Panc1 (cell line): ENCODE measurements at regions not wholly inside any gene's neighbourhood (a gene's known extent, or its start where the extent isn't known, plus 50 kb on each side); places are given as distances from the start of the nearest gene placed in this dataset.

Experiments
- ATAC-seq: fragments of 200-7000 bp; cut with Tn5 transposase; 2 replicates; pipeline ENCODE4 v1.9.1; 2020; ENCODE audit warnings: mild to moderate bottlenecking, moderate library complexity
- BruUV-seq: library from RNA; stranded (reverse); fragments of 400-500 nt; replicated peaks from 2 replicates; lab custom pipeline; 2021; lab: Mats Ljungman, UMichigan
- CTCF ChIA-PET: fragments of 300-600 bp; sonication (Branson Sonifier 250); formaldehyde crosslinking; loops from one replicate; lab custom pipeline; 2022; ENCODE audit warnings: antibody characterized with exemption; lab: Charles Lee
- POLR2A ChIA-PET: fragments of 300-600 bp; sonication (Branson Sonifier 250); formaldehyde crosslinking; loops from one replicate; lab custom pipeline; 2022; ENCODE audit warnings: antibody characterized with exemption; lab: Charles Lee
- DNase-seq: peaks from one replicate; pipeline ENCODE4 v3.0.0-alpha.2; 2010; ENCODE audit warnings: low read depth, low spot score
- H3K27ac ChIP-seq: 2 replicates; pipeline ENCODE4 v1.5.1; 2011; ENCODE audit warnings: mild to moderate bottlenecking, low read length, inconsistent platforms
- H3K27me3 ChIP-seq: fragments of 200-500 bp; sonication (Bioruptor generic); 2 replicates; pipeline ENCODE4 v1.6.0; 2014; ENCODE audit warnings: low read length, inconsistent platforms; ENCODE audit not compliant: control insufficient read depth, insufficient read depth
- H3K36me3 ChIP-seq: fragments of 200-500 bp; sonication (Bioruptor generic); 2 replicates; pipeline ENCODE4 v1.5.1; 2014; ENCODE audit warnings: inconsistent platforms, mild to moderate bottlenecking, low read length, moderate library complexity; ENCODE audit not compliant: control insufficient read depth, insufficient read depth
- H3K4me1 ChIP-seq: 2 replicates; pipeline ENCODE4 v1.5.1; 2011; ENCODE audit warnings: inconsistent platforms, mild to moderate bottlenecking, low read length, moderate library complexity; ENCODE audit not compliant: control insufficient read depth, insufficient read depth
- H3K4me3 ChIP-seq, 2 experiments: 2 replicates each; pipeline ENCODE4 v1.5.1; 2011 to 2012; ENCODE audit warnings: low read depth in 2 of 2, low read length in 2 of 2, mild to moderate bottlenecking in 2 of 2, inconsistent platforms in 1 of 2, moderate library complexity in 1 of 2
- H3K9me3 ChIP-seq: fragments of 200-500 bp; sonication (Bioruptor generic); 2 replicates; pipeline ENCODE4 v1.5.1; 2014; ENCODE audit warnings: low read depth, mild to moderate bottlenecking, inconsistent platforms, low read length, moderate library complexity; ENCODE audit not compliant: control insufficient read depth, insufficient read depth
- CTCF ChIP-seq: fragments of 450-650 bp; IDR thresholded peaks from 2 replicates; pipeline ENCODE4 v1.5.1; 2017; ENCODE audit warnings: mild to moderate bottlenecking
- POLR2AphosphoS5 ChIP-seq: IDR thresholded peaks from 2 replicates; pipeline ENCODE4 v1.6.1; 2012; ENCODE audit warnings: mild to moderate bottlenecking, low read depth, low read length, moderate library complexity
- SIN3A ChIP-seq: IDR thresholded peaks from 2 replicates; pipeline ENCODE4 v1.6.1; 2012; ENCODE audit warnings: low read depth, mild to moderate bottlenecking, low read length, moderate library complexity, borderline replicate concordance; ENCODE audit not compliant: insufficient read depth
- TCF7L2 ChIP-seq: IDR thresholded peaks from 2 replicates; pipeline ENCODE4 v1.6.1; 2011; ENCODE audit warnings: mild to moderate bottlenecking, low read depth, low read length, inconsistent platforms
- in situ Hi-C: cut with HindIII; loops from 2 replicates; pipeline ENCODE4 v1.10.0; 2016; ENCODE audit warnings: low sequenced_read_pairs, low pct_unique_long_range_greater_than_20kb
- intact Hi-C: fragments of 100-400 bp; cut with micrococcal nuclease; formaldehyde crosslinking; loops from one replicate; pipeline ENCODE4 v1.10.0; 2022; ENCODE audit not compliant: unreplicated experiment
- TF ChIP-seq, protein P1 (sequence below), 2 experiments: IDR thresholded peaks; 2 replicates each; pipeline ENCODE4 v1.6.1; 2011 to 2012; ENCODE audit warnings: low read depth in 2 of 2, control low read depth in 1 of 2, low read length in 1 of 2, mild to moderate bottlenecking in 1 of 2, moderate library complexity in 1 of 2; ENCODE audit not compliant: insufficient read depth in 1 of 2

DNA sequence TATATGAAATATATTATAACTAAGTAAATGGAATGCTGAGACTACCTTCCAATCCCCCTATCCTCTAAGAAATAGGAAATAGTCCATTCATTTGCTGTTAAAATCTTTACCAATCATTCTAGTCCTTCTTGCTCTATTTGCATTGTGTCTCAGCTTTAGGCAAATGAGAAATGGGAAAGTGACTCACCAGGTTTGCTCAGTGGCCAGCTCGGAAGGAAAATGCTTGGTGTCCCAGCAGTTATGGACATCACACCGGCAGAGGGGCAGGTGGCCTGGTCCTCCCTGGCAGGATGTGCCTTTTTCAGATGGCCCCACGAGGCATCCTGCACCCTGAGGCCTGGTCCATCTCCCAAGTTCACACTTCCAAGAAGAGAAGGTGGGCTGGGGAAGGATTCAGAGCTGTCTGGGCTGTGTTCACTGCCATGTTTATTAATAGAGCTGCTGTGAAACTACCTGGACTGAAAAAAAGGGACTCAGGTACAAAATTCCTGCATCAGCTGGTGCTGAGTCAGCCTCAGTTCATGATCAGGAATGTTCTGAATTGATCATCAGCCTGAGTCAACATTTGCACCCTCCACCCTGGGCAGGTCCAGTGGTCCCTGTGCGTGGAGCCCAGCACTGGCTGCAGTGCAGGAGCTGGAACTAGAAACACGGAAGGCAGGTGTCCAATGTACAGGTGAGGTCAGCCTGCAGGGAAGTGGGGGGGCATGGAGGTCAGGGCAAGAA is 60.1 kb upstream of the ARL4C start:
- Histone ChIP-seq H3K27ac (no peak overlapping the region), H3K4me3 (no peak overlapping the region), H3K36me3 (no peaks in the 10 kb centered on the region), H3K9me3 (no peaks in the 10 kb centered on the region), H3K4me1 (no peaks in the 10 kb centered on the region), H3K27me3 (no peaks in the 10 kb centered on the region)
- ChIA-PET CTCF (interaction anchor here (0.6 to 1.4 kb wide), 4 partner anchors 12 to 580 kb away, joined by 3 to 5 read pairs (median 4); no protein-coding TSS in a partner anchor), POLR2A (interaction anchor here (0.5 kb wide), 1 partner anchor 984 kb away, joined by 11 read pairs; no protein-coding TSS in a partner anchor)
- in situ Hi-C loops: no loop called here
- TF ChIP-seq SIN3A (no peak), POLR2AphosphoS5 (no peak), CTCF (no peak), TCF7L2 (no peak)
- TF ChIP-seq, protein P1, sequence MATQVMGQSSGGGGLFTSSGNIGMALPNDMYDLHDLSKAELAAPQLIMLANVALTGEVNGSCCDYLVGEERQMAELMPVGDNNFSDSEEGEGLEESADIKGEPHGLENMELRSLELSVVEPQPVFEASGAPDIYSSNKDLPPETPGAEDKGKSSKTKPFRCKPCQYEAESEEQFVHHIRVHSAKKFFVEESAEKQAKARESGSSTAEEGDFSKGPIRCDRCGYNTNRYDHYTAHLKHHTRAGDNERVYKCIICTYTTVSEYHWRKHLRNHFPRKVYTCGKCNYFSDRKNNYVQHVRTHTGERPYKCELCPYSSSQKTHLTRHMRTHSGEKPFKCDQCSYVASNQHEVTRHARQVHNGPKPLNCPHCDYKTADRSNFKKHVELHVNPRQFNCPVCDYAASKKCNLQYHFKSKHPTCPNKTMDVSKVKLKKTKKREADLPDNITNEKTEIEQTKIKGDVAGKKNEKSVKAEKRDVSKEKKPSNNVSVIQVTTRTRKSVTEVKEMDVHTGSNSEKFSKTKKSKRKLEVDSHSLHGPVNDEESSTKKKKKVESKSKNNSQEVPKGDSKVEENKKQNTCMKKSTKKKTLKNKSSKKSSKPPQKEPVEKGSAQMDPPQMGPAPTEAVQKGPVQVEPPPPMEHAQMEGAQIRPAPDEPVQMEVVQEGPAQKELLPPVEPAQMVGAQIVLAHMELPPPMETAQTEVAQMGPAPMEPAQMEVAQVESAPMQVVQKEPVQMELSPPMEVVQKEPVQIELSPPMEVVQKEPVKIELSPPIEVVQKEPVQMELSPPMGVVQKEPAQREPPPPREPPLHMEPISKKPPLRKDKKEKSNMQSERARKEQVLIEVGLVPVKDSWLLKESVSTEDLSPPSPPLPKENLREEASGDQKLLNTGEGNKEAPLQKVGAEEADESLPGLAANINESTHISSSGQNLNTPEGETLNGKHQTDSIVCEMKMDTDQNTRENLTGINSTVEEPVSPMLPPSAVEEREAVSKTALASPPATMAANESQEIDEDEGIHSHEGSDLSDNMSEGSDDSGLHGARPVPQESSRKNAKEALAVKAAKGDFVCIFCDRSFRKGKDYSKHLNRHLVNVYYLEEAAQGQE (IDR thresholded peaks at IDR 0.05; ENCODE audit: insufficient read depth in 1 of 2, low read depth in 2 of 2, low read length in 1 of 2): no peak
- DNase-seq: no peak
- ATAC-seq: peak; percentile 76
- intact Hi-C loops: loop anchor here (10.0 kb wide), 1 partner anchor 328 kb away; no protein-coding TSS in a partner anchor
- BruUV-seq: no TSS peak

GRCh38 chr2:234555616-234556249 is 58.9 kb upstream of the ARL4C start:
- ChIA-PET CTCF (interaction anchor here (1.0 to 1.4 kb wide), 2 partner anchors 10 to 561 kb away, joined by 3 to 5 read pairs; no protein-coding TSS in a partner anchor), POLR2A (no interaction called here)
- ATAC-seq: no peak
- no peak overlapping the region for H3K4me3 ChIP-seq
- no TSS peak for BruUV-seq
- in situ Hi-C loops (no loop called here), intact Hi-C loops (loop anchor here (10.0 kb wide), 1 partner anchor 329 kb away; no protein-coding TSS in a partner anchor)
- TF ChIP-seq POLR2AphosphoS5: no peak
- TF ChIP-seq CTCF: no peak
- no peak for TF ChIP-seq TCF7L2
- TF ChIP-seq, protein P1 (IDR thresholded peaks at IDR 0.05; ENCODE audit: insufficient read depth in 1 of 2, low read depth in 2 of 2, low read length in 1 of 2): no peak
- no peak for TF ChIP-seq SIN3A
- no peak for DNase-seq
- no peak overlapping the region for H3K27ac ChIP-seq
- H3K9me3 ChIP-seq: no peaks in the 10 kb centered on the region
- no peaks in the 10 kb centered on the region for H3K27me3 ChIP-seq
- H3K4me1 ChIP-seq: peaks cover 3% of the 10 kb centered on the region
- H3K36me3 ChIP-seq: no peaks in the 10 kb centered on the region
